A673 (cell line): ENCODE measurements at regions not wholly inside any gene's neighbourhood (a gene's known extent, or its start where the extent isn't known, plus 50 kb on each side); places are given as distances from the start of the nearest gene placed in this dataset.

Source experiments
- BruUV-seq: library from RNA; stranded (reverse); fragments of 400-500 nt; replicated peaks from 2 replicates; lab custom pipeline; 2021; lab: Mats Ljungman, UMichigan
- CTCF ChIA-PET: fragments of 300-600 bp; sonication (Branson Sonifier 250); formaldehyde crosslinking; loops from one replicate; lab custom pipeline; 2022; ENCODE audit warnings: antibody characterized with exemption; lab: Charles Lee
- POLR2A ChIA-PET: fragments of 300-600 bp; sonication (Branson Sonifier 250); formaldehyde crosslinking; loops from one replicate; lab custom pipeline; 2022; ENCODE audit warnings: antibody characterized with exemption; ENCODE audit not compliant: low non-redundant PET; lab: Charles Lee
- DNase-seq: peaks from one replicate; pipeline ENCODE4 v3.0.0-alpha.2; 2015; ENCODE audit warnings: low spot score
- H3K27ac ChIP-seq: fragments of 200-600 bp; sonication (generic); 2 replicates; pipeline ENCODE4 v1.5.1; 2016; ENCODE audit warnings: mixed run types, low read depth, mild to moderate bottlenecking, mixed read lengths, antibody characterized with exemption, low read length; ENCODE audit not compliant: poor library complexity, severe bottlenecking
- H3K27me3 ChIP-seq: fragments of 200-600 bp; sonication (generic); replicated peaks from 2 replicates; pipeline ENCODE4 v1.6.1; 2017; ENCODE audit warnings: mixed run types, low read depth, mild to moderate bottlenecking, mixed read lengths, antibody characterized with exemption, low read length; ENCODE audit not compliant: insufficient read depth, poor library complexity
- H3K36me3 ChIP-seq: fragments of 200-600 bp; sonication (generic); 2 replicates; pipeline ENCODE4 v1.6.1; 2016; ENCODE audit warnings: mixed run types, mild to moderate bottlenecking, mixed read lengths, antibody characterized with exemption, low read length; ENCODE audit not compliant: insufficient read depth, poor library complexity, severe bottlenecking
- H3K4me1 ChIP-seq: fragments of 200-600 bp; sonication (generic); 2 replicates; pipeline ENCODE4 v1.6.1; 2017; ENCODE audit warnings: mixed run types, mild to moderate bottlenecking, mixed read lengths, antibody characterized with exemption, low read length; ENCODE audit not compliant: insufficient read depth, poor library complexity, severe bottlenecking
- H3K4me3 ChIP-seq: fragments of 200-600 bp; sonication (generic); 2 replicates; pipeline ENCODE4 v1.5.1; 2016; ENCODE audit warnings: low read depth, mixed run types, mild to moderate bottlenecking, mixed read lengths, low read length; ENCODE audit not compliant: poor library complexity, severe bottlenecking
- H3K9me3 ChIP-seq: fragments of 200-600 bp; sonication (generic); 2 replicates; pipeline ENCODE4 v1.6.1; 2016; ENCODE audit warnings: mixed run types, low read depth, mild to moderate bottlenecking, mixed read lengths, antibody characterized with exemption, low read length; ENCODE audit not compliant: poor library complexity, severe bottlenecking
- CTCF ChIP-seq: fragments of 300-800, 200-600 bp; sonication (generic); conservative IDR thresholded peaks from 2 replicates; pipeline ENCODE4 v1.5.1; 2017; ENCODE audit warnings: low read depth, mild to moderate bottlenecking, antibody characterized with exemption, low read length, moderate library complexity, mixed read lengths
- EZH2 ChIP-seq: fragments of 200-600 bp; sonication (generic); IDR thresholded peaks from 2 replicates; pipeline ENCODE4 v1.6.1; 2017; ENCODE audit warnings: borderline replicate concordance, low read depth, mild to moderate bottlenecking, mixed read lengths, antibody characterized with exemption, low read length; ENCODE audit not compliant: poor library complexity, severe bottlenecking
- intact Hi-C: fragments of 100-400 bp; cut with micrococcal nuclease; formaldehyde crosslinking; loops from one replicate; pipeline ENCODE4 v1.10.0; 2022; ENCODE audit not compliant: unreplicated experiment

GRCh38 chr5:8691221-8691620 lies 822.3 kb downstream of the MTRR start:
- ChIA-PET POLR2A (no interaction called here), CTCF (no interaction called here)
- no peak overlapping the region for H3K27ac ChIP-seq
- no peak for DNase-seq
- BruUV-seq: no TSS peak
- H3K36me3 ChIP-seq: no peaks in the 10 kb centered on the region
- H3K9me3 ChIP-seq: peaks cover 29% of the 10 kb centered on the region
- intact Hi-C loops: no loop called here
- H3K27me3 ChIP-seq: no peaks in the 10 kb centered on the region
- no peak for TF ChIP-seq EZH2
- no peaks in the 10 kb centered on the region for H3K4me1 ChIP-seq
- H3K4me3 ChIP-seq: no peak overlapping the region

- Histone ChIP-seq H3K4me1 (no peaks in the 10 kb centered on the region), H3K27ac (no peak overlapping the region), H3K36me3 (no peaks in the 10 kb centered on the region), H3K9me3 (peaks cover 25% of the 10 kb centered on the region), H3K27me3 (no peaks in the 10 kb centered on the region), H3K4me3 (no peak overlapping the region)
- no peak for DNase-seq
- ChIA-PET POLR2A (no interaction called here), CTCF (no interaction called here)
- BruUV-seq: no TSS peak
- intact Hi-C loops: no loop called here
- TF ChIP-seq CTCF (no peak), EZH2 (no peak)
These were observed 824.4 kb downstream of the MTRR start for GRCh38 chr5:8693341-8693844.

- no TSS peak for BruUV-seq
- Histone ChIP-seq H3K36me3 (no peaks in the 10 kb centered on the region), H3K27ac (no peak overlapping the region), H3K27me3 (no peaks in the 10 kb centered on the region), H3K9me3 (peaks cover 25% of the 10 kb centered on the region), H3K4me1 (no peaks in the 10 kb centered on the region), H3K4me3 (no peak overlapping the region)
- ChIA-PET CTCF (no interaction called here), POLR2A (no interaction called here)
- no peak for DNase-seq
- intact Hi-C loops: no loop called here
- TF ChIP-seq CTCF (no peak), EZH2 (no peak)
These were observed 825.6 kb downstream of the MTRR start for GRCh38 chr5:8694545-8694944.
